B cell (primary cell): ENCODE measurements at regions not wholly inside any gene's neighbourhood (a gene's known extent, or its start where the extent isn't known, plus 50 kb on each side); places are given as distances from the start of the nearest gene placed in this dataset.

Experiments used
- ATAC-seq: fragments of 200-7000 bp; cut with Tn5 transposase; one replicate; pipeline ENCODE4 v1.10.0; 2021; ENCODE audit warnings: low read depth, mild to moderate bottlenecking, moderate number of reproducible peaks, moderate library complexity
- CTCF ChIA-PET: fragments of 350-600 bp; sonication (Branson Sonifier 250); formaldehyde crosslinking; loops from one replicate; lab custom pipeline; 2021; ENCODE audit warnings: antibody characterized with exemption, inconsistent platforms; lab: Charles Lee
- POLR2A ChIA-PET: fragments of 350-600 bp; sonication (Branson Sonifier 250); formaldehyde crosslinking; loops from one replicate; lab custom pipeline; 2021; ENCODE audit warnings: antibody characterized with exemption; lab: Charles Lee
- DNase-seq: peaks from one replicate; pipeline ENCODE4 v3.0.0; 2013
- H2AFZ ChIP-seq: 2 replicates; pipeline ENCODE4 v1.6.1; 2012; ENCODE audit warnings: mild to moderate bottlenecking, low read depth, low read length; ENCODE audit not compliant: insufficient read depth, poor library complexity, severe bottlenecking
- H3K27ac ChIP-seq, 2 donors: 1 replicate in 1 of 2; 2 replicates in 1 of 2; pipeline ENCODE4 v1.5.1; 2012 to 2013; ENCODE audit warnings: low read length in 2 of 2, mild to moderate bottlenecking in 2 of 2, moderate library complexity in 1 of 2
- H3K27me3 ChIP-seq, 4 experiments: fragments of 200-600 bp in 1 of 4; sonication (generic) in 1 of 4; replicated peaks in 1 of 4; 1 replicate in 2 of 4; 2 replicates in 2 of 4; pipeline versions ENCODE4 v1.6.1 to v1.7.0; 2013 to 2016; ENCODE audit warnings: low read length in 3 of 4, mild to moderate bottlenecking in 2 of 4, mixed read lengths in 1 of 4, moderate library complexity in 1 of 4; ENCODE audit not compliant: insufficient read depth in 4 of 4, control insufficient read depth in 3 of 4; ENCODE audit errors: control extremely low read depth in 1 of 4
- H3K36me3 ChIP-seq, 2 experiments: replicated peaks in 1 of 2; 1 replicate in 1 of 2; 2 replicates in 1 of 2; pipeline versions ENCODE4 v1.6.1 to v1.7.1; 2013; ENCODE audit warnings: low read length in 1 of 2; ENCODE audit not compliant: insufficient read depth in 2 of 2, control insufficient read depth in 1 of 2; ENCODE audit errors: control extremely low read depth in 1 of 2, extremely low read depth in 1 of 2
- H3K4me1 ChIP-seq, 2 donors: fragments of 200-600 bp in 1 of 2; sonication (generic) in 1 of 2; 1 replicate in 1 of 2; 2 replicates in 1 of 2; pipeline versions ENCODE4 v1.5.1 to v1.6.1; 2013 to 2017; ENCODE audit warnings: low read length in 2 of 2; ENCODE audit not compliant: control insufficient read depth in 2 of 2, insufficient read depth in 2 of 2
- H3K4me2 ChIP-seq: replicated peaks from 2 replicates; pipeline ENCODE3; 2012; ENCODE audit warnings: mild to moderate bottlenecking, low read depth, low read length; ENCODE audit not compliant: poor library complexity, severe bottlenecking
- H3K4me3 ChIP-seq, 5 experiments: fragments of 200-600 bp in 1 of 5; sonication (generic) in 1 of 5; 1 replicate in 3 of 5; 2 replicates in 2 of 5; pipeline versions ENCODE4 v1.5.1 to v1.7.0; 2011 to 2016; ENCODE audit warnings: low read length in 4 of 5, mild to moderate bottlenecking in 4 of 5, low read depth in 2 of 5, control low read depth in 1 of 5, moderate library complexity in 1 of 5; ENCODE audit not compliant: insufficient read depth in 1 of 5; ENCODE audit errors: control extremely low read depth in 1 of 5, extremely low read depth in 1 of 5
- H3K79me2 ChIP-seq: fragments of 200-600 bp; sonication (generic); one replicate; pipeline ENCODE4 v1.6.0; 2016; ENCODE audit warnings: low read length; ENCODE audit not compliant: control insufficient read depth, insufficient read depth
- H3K9ac ChIP-seq: fragments of 200-600 bp; sonication (generic); 2 replicates; pipeline ENCODE4 v1.6.1; 2017; ENCODE audit warnings: mild to moderate bottlenecking, low read length, moderate library complexity
- H3K9me3 ChIP-seq, 3 donors: one replicate each; pipeline versions ENCODE4 v1.6.1 to v1.7.1; 2013; ENCODE audit warnings: low read length in 2 of 3; ENCODE audit not compliant: control insufficient read depth in 2 of 3, insufficient read depth in 1 of 3; ENCODE audit errors: control extremely low read depth in 1 of 3
- H4K20me1 ChIP-seq: 2 replicates; pipeline ENCODE4 v1.6.0; 2012; ENCODE audit warnings: mild to moderate bottlenecking, low read length; ENCODE audit not compliant: insufficient read depth, control insufficient read depth, poor library complexity, severe bottlenecking
- H3K27ac Mint-ChIP-seq: one replicate; pipeline ENCODE4 v1.8.0; 2021; ENCODE audit warnings: mixed read lengths
- H3K27me3 Mint-ChIP-seq: one replicate; pipeline ENCODE4 v1.8.0; 2021; ENCODE audit warnings: mixed read lengths
- H3K4me1 Mint-ChIP-seq: one replicate; pipeline ENCODE4 v1.8.0; 2021; ENCODE audit warnings: mixed read lengths
- H3K4me3 Mint-ChIP-seq: one replicate; pipeline ENCODE4 v1.8.0; 2021; ENCODE audit warnings: mixed read lengths
- H3K9me3 Mint-ChIP-seq: one replicate; pipeline ENCODE4 v1.8.0; 2022; ENCODE audit warnings: mixed read lengths; ENCODE audit not compliant: insufficient read depth
- CTCF ChIP-seq: fragments of 200-600 bp; IDR thresholded peaks from one replicate; pipeline ENCODE4 v1.8.0; 2022; ENCODE audit warnings: antibody characterized with exemption, mild to moderate bottlenecking
- EZH2 ChIP-seq: IDR thresholded peaks from 2 replicates; pipeline ENCODE4 v1.6.1; 2012; ENCODE audit warnings: borderline replicate concordance, low read depth, mild to moderate bottlenecking, moderate library complexity, low read length; ENCODE audit not compliant: insufficient read depth, poor library complexity, severe bottlenecking
- WGBS: methylation state at CpG from one replicate; pipeline ENCODE4 v1.1.5; 2013; ENCODE audit warnings: missing lambda C conversion rate; ENCODE audit not compliant: insufficient coverage; 5-methylcytosine and 5-hydroxymethylcytosine counted together
- intact Hi-C: fragments of 100-400 bp; cut with micrococcal nuclease; formaldehyde crosslinking; loops from one replicate; pipeline ENCODE4 v1.10.0; 2022

DNA sequence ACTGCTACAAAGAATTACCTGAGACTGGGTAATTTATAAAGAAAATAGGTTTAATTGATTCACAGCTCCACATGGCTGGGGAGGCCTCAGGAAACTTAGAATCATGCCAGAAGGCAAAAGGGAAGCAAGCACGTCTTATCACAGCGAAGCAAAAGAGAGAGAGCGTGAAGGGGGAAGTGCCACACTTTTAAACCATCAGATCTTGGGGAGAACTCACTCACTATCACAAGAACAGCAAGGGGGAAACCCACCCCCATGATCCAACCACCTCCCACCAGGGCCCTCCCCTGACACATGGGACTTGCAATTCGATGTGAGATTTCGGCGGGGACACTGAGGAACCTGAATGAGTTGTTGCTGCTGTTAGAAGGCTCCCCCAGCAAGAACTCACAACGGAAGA lies 220.2 kb upstream of the PIEZO2 start:
- Histone ChIP-seq H3K4me2 (no peak overlapping the region), H4K20me1 (no peaks in the 10 kb centered on the region), H3K36me3 (no peaks in the 10 kb centered on the region), H3K27ac (no peak overlapping the region), H2AFZ (no peak overlapping the region), H3K4me3 (no peak overlapping the region), H3K9me3 (no peaks in the 10 kb centered on the region), H3K27me3 (no peaks in the 10 kb centered on the region), H3K79me2 (no peaks in the 10 kb centered on the region), H3K9ac (no peak overlapping the region), H3K4me1 (no peaks in the 10 kb centered on the region)
- DNase-seq (no peak), ATAC-seq (no peak)
- H3K27me3 Mint-ChIP-seq: peaks cover 4% of the 10 kb centered on the region
- POLR2A ChIA-PET: no interaction called here
- no peaks in the 10 kb centered on the region for H3K9me3 Mint-ChIP-seq
- H3K27ac Mint-ChIP-seq: no peak overlapping the region
- intact Hi-C loops: no loop called here
- no peaks in the 10 kb centered on the region for H3K4me1 Mint-ChIP-seq
- 17% methylated on average over 3 of the region's 7 CpGs for WGBS
- H3K4me3 Mint-ChIP-seq: no peak overlapping the region
- TF ChIP-seq CTCF (no peak), EZH2 (no peak)
- CTCF ChIA-PET: no interaction called here

DNA sequence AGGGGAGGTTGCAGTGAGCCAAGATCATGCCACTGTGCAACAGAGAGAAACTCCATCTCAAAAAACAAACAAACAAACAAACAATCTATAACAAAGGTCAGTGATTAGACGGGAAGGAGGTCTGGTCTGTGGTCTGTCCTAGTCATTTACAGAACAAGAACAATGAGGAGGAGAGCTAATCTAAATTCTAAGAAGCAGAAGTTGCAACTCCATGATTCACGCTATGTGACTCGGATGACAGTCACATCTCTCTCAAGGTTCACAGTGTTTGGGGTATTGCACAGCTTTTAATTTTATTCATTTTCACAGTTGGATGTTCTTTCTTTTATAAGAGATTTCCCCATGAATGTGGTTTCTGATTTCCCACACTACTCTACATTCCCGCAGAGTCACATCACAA lies 218.7 kb upstream of the PIEZO2 start:
- H3K4me2 ChIP-seq: no peak overlapping the region
- Mint-ChIP-seq H3K9me3 (no peaks in the 10 kb centered on the region), H3K27ac (no peak overlapping the region), H3K4me1 (no peaks in the 10 kb centered on the region), H3K4me3 (no peak overlapping the region), H3K27me3 (peaks cover 4% of the 10 kb centered on the region)
- no peak overlapping the region for H3K4me3 ChIP-seq
- H2AFZ ChIP-seq: no peak overlapping the region
- intact Hi-C loops: no loop called here
- no peaks in the 10 kb centered on the region for H3K4me1 ChIP-seq
- no CpG with 5 or more reads among the region's 4 CpGs for WGBS
- H3K9me3 ChIP-seq: no peaks in the 10 kb centered on the region
- no peak overlapping the region for H3K27ac ChIP-seq
- CTCF ChIA-PET: no interaction called here
- H3K9ac ChIP-seq: no peak overlapping the region
- H3K79me2 ChIP-seq: no peaks in the 10 kb centered on the region
- no peak for DNase-seq
- ATAC-seq: no peak
- no peaks in the 10 kb centered on the region for H3K36me3 ChIP-seq
- H4K20me1 ChIP-seq: no peaks in the 10 kb centered on the region
- POLR2A ChIA-PET: no interaction called here
- no peaks in the 10 kb centered on the region for H3K27me3 ChIP-seq
- no peak for TF ChIP-seq EZH2
- TF ChIP-seq CTCF: no peak
